AG04450 (cell line): ENCODE measurements at regions not wholly inside any gene's neighbourhood (a gene's known extent, or its start where the extent isn't known, plus 50 kb on each side); places are given as distances from the start of the nearest gene placed in this dataset.

ENCODE experiments used
- CTCF ChIA-PET: fragments of 300-600, 350-600 bp; formaldehyde crosslinking; extraction: SDS; loops from one replicate; lab custom pipeline; 2022; ENCODE audit warnings: antibody characterized with exemption, inconsistent platforms; lab: Charles Lee
- POLR2A ChIA-PET: fragments of 350-600 bp; formaldehyde crosslinking; extraction: SDS; loops from one replicate; lab custom pipeline; 2021; ENCODE audit warnings: antibody characterized with exemption, inconsistent platforms; lab: Yijun Ruan, JAX
- DNase-seq: peaks from one replicate; pipeline ENCODE4 v3.0.0-alpha.2; 2011; ENCODE audit warnings: low read depth, low spot score
- H3K27ac ChIP-seq: one replicate; pipeline ENCODE4 v1.5.1; 2012; ENCODE audit warnings: low read depth, low read length, control low read depth
- H3K27me3 ChIP-seq: one replicate; pipeline ENCODE4 v1.6.0; 2012; ENCODE audit warnings: low read length; ENCODE audit not compliant: control insufficient read depth, insufficient read depth
- H3K4me3 ChIP-seq: 2 replicates; pipeline ENCODE4 v1.5.1; 2011; ENCODE audit warnings: mild to moderate bottlenecking, low read depth, low read length, control low read depth
- H3K9me3 ChIP-seq: 2 replicates; pipeline ENCODE4 v1.5.1; 2012; ENCODE audit warnings: low read length; ENCODE audit not compliant: control insufficient read depth, insufficient read depth
- TF ChIP-seq, protein P1 (sequence below): IDR thresholded peaks from 2 replicates; pipeline ENCODE4 v1.5.1; 2011; ENCODE audit warnings: low read depth, low read length, control low read depth, inconsistent platforms

GRCh38 chr16:87141402-87141801 is 175.8 kb downstream of the C16orf95 start:
- TF ChIP-seq, protein P1, sequence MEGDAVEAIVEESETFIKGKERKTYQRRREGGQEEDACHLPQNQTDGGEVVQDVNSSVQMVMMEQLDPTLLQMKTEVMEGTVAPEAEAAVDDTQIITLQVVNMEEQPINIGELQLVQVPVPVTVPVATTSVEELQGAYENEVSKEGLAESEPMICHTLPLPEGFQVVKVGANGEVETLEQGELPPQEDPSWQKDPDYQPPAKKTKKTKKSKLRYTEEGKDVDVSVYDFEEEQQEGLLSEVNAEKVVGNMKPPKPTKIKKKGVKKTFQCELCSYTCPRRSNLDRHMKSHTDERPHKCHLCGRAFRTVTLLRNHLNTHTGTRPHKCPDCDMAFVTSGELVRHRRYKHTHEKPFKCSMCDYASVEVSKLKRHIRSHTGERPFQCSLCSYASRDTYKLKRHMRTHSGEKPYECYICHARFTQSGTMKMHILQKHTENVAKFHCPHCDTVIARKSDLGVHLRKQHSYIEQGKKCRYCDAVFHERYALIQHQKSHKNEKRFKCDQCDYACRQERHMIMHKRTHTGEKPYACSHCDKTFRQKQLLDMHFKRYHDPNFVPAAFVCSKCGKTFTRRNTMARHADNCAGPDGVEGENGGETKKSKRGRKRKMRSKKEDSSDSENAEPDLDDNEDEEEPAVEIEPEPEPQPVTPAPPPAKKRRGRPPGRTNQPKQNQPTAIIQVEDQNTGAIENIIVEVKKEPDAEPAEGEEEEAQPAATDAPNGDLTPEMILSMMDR: no peak
- CTCF ChIA-PET: interaction anchor here (1.3 kb wide), 1 partner anchor 79 kb away, joined by 4 read pairs; no protein-coding TSS in a partner anchor
- POLR2A ChIA-PET: no interaction called here
- Histone ChIP-seq H3K27me3 (peaks cover 11% of the 10 kb centered on the region), H3K9me3 (peaks cover 24% of the 10 kb centered on the region), H3K4me3 (no peak overlapping the region), H3K27ac (no peak overlapping the region)
- DNase-seq: no peak

DNA sequence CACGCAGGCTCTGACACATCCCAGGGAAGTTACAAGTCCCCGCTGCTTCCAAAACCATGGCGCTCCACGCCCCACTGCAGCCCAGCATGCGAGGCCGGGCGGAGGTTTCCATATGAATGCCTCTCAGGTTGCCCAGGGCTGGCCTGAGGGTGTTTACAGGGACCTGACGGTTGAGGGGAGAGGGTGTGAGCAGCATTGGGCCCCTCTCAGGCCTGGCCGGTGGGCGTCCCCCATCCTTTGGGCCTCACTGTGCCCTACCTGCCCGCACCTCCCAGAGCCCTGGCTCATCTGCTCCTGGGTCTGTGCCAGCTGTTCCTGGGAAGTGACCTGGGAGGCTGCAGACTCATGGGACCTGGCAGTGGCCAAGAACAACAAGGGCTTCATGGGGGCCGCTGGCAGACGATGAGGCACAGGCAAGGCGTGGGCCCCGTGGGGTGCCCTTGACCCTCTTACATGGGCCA is 173.5 kb downstream of the C16orf95 start:
- TF ChIP-seq, protein P1: no peak
- Histone ChIP-seq H3K4me3 (no peak overlapping the region), H3K27ac (no peak overlapping the region), H3K27me3 (peaks cover 6% of the 10 kb centered on the region), H3K9me3 (peaks cover 18% of the 10 kb centered on the region; the same call in 1 of the 2 replicates)
- POLR2A ChIA-PET: no interaction called here
- CTCF ChIA-PET: no interaction called here
- no peak for DNase-seq

DNA sequence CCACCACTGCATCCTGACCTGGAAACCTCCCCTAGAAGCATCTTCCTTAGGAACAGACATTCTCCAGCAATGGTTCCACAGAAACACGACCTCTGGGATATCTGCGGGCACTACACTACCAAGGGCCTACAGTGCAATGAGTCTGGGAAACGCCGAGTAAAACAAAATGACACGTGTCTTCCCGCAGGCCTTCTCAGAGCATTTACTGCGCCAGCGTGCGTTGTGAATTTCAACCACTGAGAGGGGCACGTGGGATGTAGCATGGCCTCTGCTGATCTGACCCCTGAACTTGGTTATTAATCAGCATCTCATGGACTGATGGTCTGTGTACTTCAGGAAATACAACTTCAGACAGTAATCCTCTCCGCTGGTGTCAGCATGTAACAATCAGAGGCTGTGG is 173.0 kb downstream of the C16orf95 start:
- TF ChIP-seq, protein P1: no peak
- DNase-seq: no peak
- Histone ChIP-seq H3K9me3 (peaks cover 18% of the 10 kb centered on the region; the same call in 1 of the 2 replicates), H3K27ac (no peak overlapping the region), H3K4me3 (no peak overlapping the region), H3K27me3 (peaks cover 6% of the 10 kb centered on the region)
- ChIA-PET CTCF (no interaction called here), POLR2A (no interaction called here)

GRCh38 chr16:87145181-87146176 is 171.7 kb downstream of the C16orf95 start:
- CTCF ChIA-PET: interaction anchor here (1.8 kb wide), 1 partner anchor 581 kb away, joined by 5 read pairs; no protein-coding TSS in a partner anchor
- POLR2A ChIA-PET: no interaction called here
- peaks cover 3% of the 10 kb centered on the region for H3K27me3 ChIP-seq
- no peak overlapping the region for H3K4me3 ChIP-seq
- TF ChIP-seq, protein P1: no peak
- H3K9me3 ChIP-seq: peaks cover 11% of the 10 kb centered on the region
- no peak overlapping the region for H3K27ac ChIP-seq
- DNase-seq: no peak

- DNase-seq: no peak
- Histone ChIP-seq H3K4me3 (no peak overlapping the region), H3K27ac (no peak overlapping the region), H3K27me3 (peaks cover 5% of the 10 kb centered on the region), H3K9me3 (peaks cover 9% of the 10 kb centered on the region)
- POLR2A ChIA-PET: no interaction called here
- CTCF ChIA-PET: no interaction called here
- TF ChIP-seq, protein P1: no peak
Observed at GRCh38 chr16:87146676-87147075, 170.5 kb downstream of the C16orf95 start.
